ENCODE measurements at regions not wholly inside any gene's neighbourhood (a gene's known extent, or its start where the extent isn't known, plus 50 kb on each side); places are given as distances from the start of the nearest gene placed in this dataset.

GRCh38 chr10:105358911-105359310 is 717.8 kb downstream of the SORCS3 start:
- Histone ChIP-seq H3K9me2 (replicated peaks; ENCODE audit: control insufficient read depth, low read length) (no peaks in the 10 kb centered on the region), H3F3A (ENCODE audit: control insufficient read depth, insufficient read depth) (no peaks in the 10 kb centered on the region), H3K4me3 (ENCODE audit: low read length) (no peak overlapping the region)

GRCh38 chr10:105356626-105357025 is 715.5 kb downstream of the SORCS3 start:
- no peaks in the 10 kb centered on the region for H3K79me2 ChIP-seq (ENCODE audit: control insufficient read depth, low read length)
- no peak overlapping the region for H3K4me3 ChIP-seq (ENCODE audit: low read length)

More at GRCh38 chr10:105358911-105359310, 717.8 kb downstream of the SORCS3 start:
- Histone ChIP-seq H3K4me2 (ENCODE audit: low read length) (no peak overlapping the region), H3K36me3 (ENCODE audit: control insufficient read depth, low read length) (no peaks in the 10 kb centered on the region), H3K9me3 (ENCODE audit: control insufficient read depth, insufficient read depth, low read length) (no peaks in the 10 kb centered on the region), H3K4me1 (ENCODE audit: control insufficient read depth, low read length) (no peaks in the 10 kb centered on the region), H3K27me3 (ENCODE audit: control insufficient read depth, low read length) (no peaks in the 10 kb centered on the region), H4K20me1 (ENCODE audit: control insufficient read depth, insufficient read depth, low read depth, low read length) (no peaks in the 10 kb centered on the region), H3K27ac (ENCODE audit: low read depth, low read length) (no peak overlapping the region), H3K79me2 (ENCODE audit: control insufficient read depth, low read length) (no peaks in the 10 kb centered on the region)
- TF ChIP-seq CTCF (IDR thresholded peaks at IDR 0.05; ENCODE audit: low read depth, low read length, poor library complexity, severe bottlenecking): no peak
- TF ChIP-seq EZH2phosphoT487 (IDR thresholded peaks at IDR 0.05; ENCODE audit: borderline replicate concordance, low read length): no peak

GRCh38 chr10:105354010-105354409 is 712.9 kb downstream of the SORCS3 start:
- TF ChIP-seq EZH2phosphoT487 (IDR thresholded peaks at IDR 0.05; ENCODE audit: borderline replicate concordance, low read length) (no peak), CTCF (IDR thresholded peaks at IDR 0.05; ENCODE audit: low read depth, low read length, poor library complexity, severe bottlenecking) (no peak)
- no peaks in the 10 kb centered on the region for H3F3A ChIP-seq (ENCODE audit: control insufficient read depth, insufficient read depth)
- H3K9me3 ChIP-seq (ENCODE audit: control insufficient read depth, insufficient read depth, low read length): no peaks in the 10 kb centered on the region
- H3K36me3 ChIP-seq (ENCODE audit: control insufficient read depth, low read length): no peaks in the 10 kb centered on the region
- no peaks in the 10 kb centered on the region for H3K9me2 ChIP-seq (replicated peaks; ENCODE audit: control insufficient read depth, low read length)
- H3K27me3 ChIP-seq (ENCODE audit: control insufficient read depth, low read length): no peaks in the 10 kb centered on the region
- no peak overlapping the region for H3K27ac ChIP-seq (ENCODE audit: low read depth, low read length)
- H3K4me2 ChIP-seq (ENCODE audit: low read length): no peak overlapping the region
- H3K79me2 ChIP-seq (ENCODE audit: control insufficient read depth, low read length): no peaks in the 10 kb centered on the region
- H3K4me1 ChIP-seq (ENCODE audit: control insufficient read depth, low read length): no peaks in the 10 kb centered on the region
- H3K4me3 ChIP-seq (ENCODE audit: low read length): no peak overlapping the region
- H4K20me1 ChIP-seq (ENCODE audit: control insufficient read depth, insufficient read depth, low read depth, low read length): no peaks in the 10 kb centered on the region

More at GRCh38 chr10:105356626-105357025, 715.5 kb downstream of the SORCS3 start:
- no peaks in the 10 kb centered on the region for H3K4me1 ChIP-seq (ENCODE audit: control insufficient read depth, low read length)
- no peak overlapping the region for H3K27ac ChIP-seq (ENCODE audit: low read depth, low read length)
- no peaks in the 10 kb centered on the region for H3K9me3 ChIP-seq (ENCODE audit: control insufficient read depth, insufficient read depth, low read length)
- H4K20me1 ChIP-seq (ENCODE audit: control insufficient read depth, insufficient read depth, low read depth, low read length): no peaks in the 10 kb centered on the region
- no peaks in the 10 kb centered on the region for H3K36me3 ChIP-seq (ENCODE audit: control insufficient read depth, low read length)
- no peaks in the 10 kb centered on the region for H3K9me2 ChIP-seq (replicated peaks; ENCODE audit: control insufficient read depth, low read length)
- no peaks in the 10 kb centered on the region for H3F3A ChIP-seq (ENCODE audit: control insufficient read depth, insufficient read depth)
- TF ChIP-seq EZH2phosphoT487 (IDR thresholded peaks at IDR 0.05; ENCODE audit: borderline replicate concordance, low read length): no peak
- TF ChIP-seq CTCF (IDR thresholded peaks at IDR 0.05; ENCODE audit: low read depth, low read length, poor library complexity, severe bottlenecking): no peak
- no peak overlapping the region for H3K4me2 ChIP-seq (ENCODE audit: low read length)
- H3K27me3 ChIP-seq (ENCODE audit: control insufficient read depth, low read length): no peaks in the 10 kb centered on the region
